A172 (cell line): ENCODE measurements at regions not wholly inside any gene's neighbourhood (a gene's known extent, or its start where the extent isn't known, plus 50 kb on each side); places are given as distances from the start of the nearest gene placed in this dataset.
A peak's percentile ranks its signal among the peaks of the same experiment; 100 is the strongest.
"Not testable (repeated sequence)": the region's sequence is repeated elsewhere in the genome, so short reads cannot be mapped to it uniquely, and the experiment has no call there.

Experiments used
- DNase-seq: peaks from one replicate; pipeline ENCODE4 v3.0.0-alpha.2; 2015; ENCODE audit warnings: low spot score

GRCh38 chr12:77222336-77222735, 157.0 kb upstream of the E2F7 start:
- DNase-seq, result no peak

- DNase-seq, result no peak
These were observed 155.2 kb upstream of the E2F7 start for GRCh38 chr12:77220586-77220985.

DNA sequence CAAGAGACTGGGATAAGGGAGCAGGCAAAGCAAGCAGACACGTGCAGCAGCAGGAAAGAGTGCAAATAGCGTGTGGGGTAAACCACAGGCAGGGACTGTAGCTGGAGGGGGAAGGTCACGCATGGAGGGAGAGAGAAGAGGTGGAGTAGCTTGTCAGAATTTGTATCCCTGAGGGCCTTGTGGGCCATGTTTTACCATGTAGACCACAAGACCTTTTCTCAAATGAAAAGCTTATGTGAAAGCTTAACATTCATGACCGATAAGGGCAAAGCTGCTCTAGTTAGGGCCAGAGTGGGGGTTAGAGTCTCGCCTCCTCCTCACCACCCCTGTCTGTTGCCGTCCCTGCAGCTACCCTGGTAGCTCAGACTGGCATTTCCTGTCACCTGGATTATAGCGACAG, 152.9 kb upstream of the E2F7 start:
- DNase-seq, result no peak

DNA sequence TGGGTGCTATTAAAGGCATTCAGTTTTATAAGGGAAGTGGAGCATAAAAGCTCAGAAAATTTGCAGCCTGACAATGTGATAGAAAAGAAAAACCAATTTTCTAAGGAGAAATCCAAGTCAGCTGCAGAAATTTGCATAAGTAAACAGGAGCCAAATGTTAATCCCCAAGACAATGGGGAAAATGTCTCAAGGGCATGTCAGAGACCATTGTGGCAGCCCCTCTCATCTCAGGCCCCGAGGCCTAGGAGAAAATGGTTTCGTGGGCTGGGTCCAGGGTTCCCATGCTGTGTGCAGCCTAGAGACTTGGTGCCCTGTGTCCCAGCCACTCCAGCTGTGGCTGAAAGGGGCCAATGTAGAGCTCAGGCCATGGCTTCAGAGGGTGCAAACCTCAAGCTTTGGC, 150.8 kb upstream of the E2F7 start:
- DNase-seq, result not testable (repeated sequence)

- DNase-seq, result peak; percentile 6
These were observed 148.8 kb upstream of the E2F7 start for GRCh38 chr12:77214136-77214535.

DNA sequence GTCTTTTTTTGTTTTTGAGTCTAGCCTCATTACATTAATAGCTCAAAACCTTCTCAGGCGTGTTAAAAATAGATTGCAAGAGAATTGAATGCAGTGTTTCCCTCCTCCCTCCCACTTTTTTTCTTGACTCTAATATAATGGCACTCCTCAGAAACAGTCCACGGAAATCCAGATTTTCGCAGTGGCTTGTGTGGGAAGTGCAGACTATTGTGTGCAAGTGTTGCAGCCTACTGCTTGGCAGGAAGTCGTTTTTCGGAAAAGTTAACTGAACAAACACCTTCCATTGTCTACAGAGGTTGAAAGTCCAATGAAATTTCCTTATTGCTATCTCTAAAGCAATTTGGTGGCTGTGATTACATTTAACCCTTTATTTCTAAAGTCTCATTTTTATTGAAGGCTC, 147.9 kb upstream of the E2F7 start:
- no peak for DNase-seq

GRCh38 chr12:77210724-77211123, 145.4 kb upstream of the E2F7 start:
- DNase-seq, result no peak

- no peak for DNase-seq
These were observed 138.7 kb upstream of the E2F7 start for GRCh38 chr12:77204083-77204482.

GRCh38 chr12:77202457-77203060, 137.2 kb upstream of the E2F7 start:
- no peak for DNase-seq

DNA sequence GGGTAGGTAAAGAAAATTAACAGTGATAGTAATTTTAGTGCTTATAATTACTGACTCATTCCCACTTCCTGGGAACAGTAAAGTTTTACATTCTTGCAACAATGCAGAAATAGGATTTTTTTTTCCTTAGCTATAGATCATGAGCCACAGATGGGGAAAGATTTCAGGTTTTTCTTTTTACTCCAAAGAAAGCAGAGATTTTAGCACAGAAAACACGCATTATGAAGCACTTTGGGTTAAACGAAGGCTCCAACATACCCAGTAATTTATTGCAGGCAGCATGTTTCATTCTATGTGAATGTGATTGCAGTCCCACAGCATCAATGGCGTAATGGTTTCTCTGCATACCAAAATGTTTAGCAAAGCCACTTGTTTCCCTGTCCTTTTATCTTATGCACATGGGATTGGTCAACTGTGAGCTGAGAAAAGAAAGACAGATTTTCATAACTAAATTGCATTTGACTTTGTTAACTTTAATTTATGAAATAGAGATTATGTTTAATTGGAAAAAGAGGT, 124.6 kb upstream of the E2F7 start:
- DNase-seq, result peak; percentile 72

DNA sequence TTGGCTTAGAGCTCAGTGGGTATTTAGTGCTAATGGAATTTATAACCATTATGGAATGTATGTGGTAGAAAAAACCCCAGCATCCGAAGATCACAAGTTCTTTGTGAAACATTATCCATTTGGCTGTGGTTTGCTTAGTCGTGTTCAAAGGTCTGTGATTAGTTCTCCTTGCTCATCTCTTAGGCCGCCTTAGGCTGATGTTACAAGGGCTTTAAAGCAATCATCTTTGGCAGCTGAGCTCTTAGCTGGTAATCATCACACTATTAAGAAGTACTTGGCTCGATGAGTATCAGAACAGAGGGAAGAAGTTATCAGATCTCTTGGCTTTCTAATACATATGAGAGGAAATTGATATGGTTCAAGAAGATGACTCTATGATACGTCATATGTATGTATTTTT, 124.1 kb upstream of the E2F7 start:
- peak; percentile 47 for DNase-seq

DNA sequence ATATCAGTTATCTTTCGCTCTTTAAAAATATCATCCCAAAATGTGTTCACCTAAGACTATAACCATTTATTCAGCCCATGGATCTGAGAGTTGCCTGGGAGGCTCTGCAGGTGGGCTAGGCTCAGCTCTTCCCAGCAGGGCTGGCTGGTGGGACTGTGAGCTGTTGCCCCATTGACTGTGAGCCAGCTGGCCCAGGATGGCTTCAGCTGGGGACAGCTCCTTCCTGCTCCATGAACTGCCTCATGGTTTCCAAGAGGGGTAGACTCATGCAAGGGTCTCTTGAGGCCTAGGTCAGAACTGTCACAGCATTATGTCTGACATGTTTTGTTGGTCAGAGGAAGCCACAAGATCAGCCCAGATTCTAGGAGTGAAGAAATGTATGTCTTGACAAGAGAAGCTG, 114.1 kb upstream of the E2F7 start:
- DNase-seq, result no peak

- no peak for DNase-seq
These were observed 102.4 kb upstream of the E2F7 start for GRCh38 chr12:77167801-77168200.

DNA sequence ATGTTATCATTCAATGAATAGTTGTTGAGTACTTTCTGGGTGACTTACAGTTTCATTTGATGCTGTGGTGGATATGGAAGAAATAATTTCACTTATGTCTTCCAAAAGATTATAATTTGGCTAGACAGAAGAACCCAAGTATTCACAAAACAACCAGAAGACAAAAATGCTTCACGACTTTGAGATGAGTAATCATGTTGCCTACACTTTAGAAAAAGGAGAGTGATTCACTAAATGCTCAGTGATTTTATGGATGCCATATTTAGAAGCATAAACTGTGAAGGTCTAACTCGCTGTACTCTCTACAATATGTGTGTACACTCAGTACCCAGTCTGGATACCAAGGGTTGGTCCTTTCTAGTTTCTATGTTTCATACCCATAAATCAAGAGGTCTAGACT, 101.3 kb upstream of the E2F7 start:
- DNase-seq, result peak; percentile 6

- DNase-seq, result no peak
These were observed 98.0 kb upstream of the E2F7 start for GRCh38 chr12:77163074-77164038.

DNA sequence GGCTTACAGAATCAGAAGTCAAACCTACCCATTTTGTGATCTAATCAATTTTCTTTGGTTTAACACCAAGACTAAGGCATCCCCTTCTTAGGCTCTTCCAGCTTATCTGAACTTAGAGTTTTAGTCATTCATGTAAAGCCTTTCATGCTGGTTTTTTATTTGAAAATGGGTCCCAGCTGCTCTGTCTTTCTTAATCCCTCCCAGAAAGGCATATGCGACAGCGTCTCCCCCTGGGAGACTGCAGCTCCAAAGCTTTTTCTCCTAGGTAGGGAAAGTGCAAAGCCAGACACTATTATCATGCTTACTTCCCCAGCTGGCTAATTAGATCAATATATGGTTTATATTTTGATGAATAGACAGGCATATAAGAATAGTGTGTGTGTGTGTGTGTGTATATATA, 96.6 kb upstream of the E2F7 start:
- DNase-seq, result no peak

DNA sequence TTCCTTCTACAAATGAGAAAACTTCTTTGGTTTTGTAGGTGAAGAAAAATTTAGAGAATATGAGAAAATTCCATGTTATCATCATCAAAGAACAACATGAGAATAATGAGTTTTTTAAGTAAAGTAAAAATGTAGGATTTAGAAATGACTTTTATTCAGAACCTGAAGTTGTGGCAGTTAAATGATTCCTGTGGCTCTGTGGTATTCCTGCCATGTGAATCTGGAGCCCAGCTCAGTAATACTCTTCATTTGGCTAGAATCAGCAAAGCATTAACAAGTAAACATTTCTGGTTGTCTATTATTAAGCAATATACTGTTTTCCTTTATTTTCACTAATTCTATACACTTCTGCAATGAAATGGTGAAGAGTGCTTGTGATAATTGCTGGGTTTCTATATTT, 95.6 kb upstream of the E2F7 start:
- no peak for DNase-seq

DNA sequence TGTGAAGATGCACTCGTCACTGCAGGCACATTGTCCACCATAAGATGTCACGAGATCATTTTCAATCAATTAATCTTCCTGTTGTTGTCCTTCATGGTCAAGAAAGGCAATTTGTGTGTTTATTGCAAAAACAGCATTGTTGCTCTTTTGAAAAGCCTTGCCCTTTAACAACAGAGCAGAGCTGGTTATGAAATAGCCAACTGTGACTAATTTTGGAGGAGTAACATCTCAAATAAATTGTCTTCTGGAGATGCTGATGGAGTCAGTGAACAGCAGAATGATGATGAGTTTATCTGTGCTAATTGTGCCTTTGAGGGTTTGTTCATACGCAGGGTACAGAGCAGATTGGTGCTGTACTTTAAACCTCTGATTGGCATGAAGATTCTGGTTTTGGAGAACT, 88.3 kb upstream of the E2F7 start:
- DNase-seq, result no peak

DNA sequence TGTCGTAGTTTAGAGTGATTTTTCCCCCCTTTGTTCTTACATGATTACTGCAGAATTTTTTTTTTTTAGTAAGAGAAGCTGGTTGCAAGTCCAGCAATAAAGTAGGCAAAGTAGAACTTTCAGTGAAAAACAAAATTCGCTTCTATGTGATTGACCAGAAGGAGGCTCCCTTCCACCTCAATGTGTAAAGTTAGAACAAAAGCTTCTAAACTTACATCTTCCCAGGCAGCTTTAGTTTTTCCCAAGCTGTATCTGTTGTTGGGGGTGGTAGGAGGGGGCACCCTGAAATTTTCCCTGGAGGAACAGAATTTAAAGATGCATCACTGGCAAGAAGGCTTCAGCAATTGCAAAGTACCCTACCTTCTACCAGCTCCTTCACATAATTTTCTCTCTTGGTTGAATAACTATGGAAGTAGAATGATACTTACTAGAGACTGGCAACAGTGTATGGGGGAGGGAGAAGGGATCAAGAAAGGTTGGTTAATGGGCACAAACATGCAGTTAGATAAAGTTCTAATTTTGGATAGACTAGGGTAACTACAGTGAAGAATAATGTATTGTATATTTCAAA, 87.3 kb upstream of the E2F7 start:
- DNase-seq, result peak; percentile 34

GRCh38 chr12:77151030-77151429, 85.7 kb upstream of the E2F7 start:
- no peak for DNase-seq

GRCh38 chr12:77133566-77133965, 68.2 kb upstream of the E2F7 start:
- DNase-seq, result peak; percentile 49

DNA sequence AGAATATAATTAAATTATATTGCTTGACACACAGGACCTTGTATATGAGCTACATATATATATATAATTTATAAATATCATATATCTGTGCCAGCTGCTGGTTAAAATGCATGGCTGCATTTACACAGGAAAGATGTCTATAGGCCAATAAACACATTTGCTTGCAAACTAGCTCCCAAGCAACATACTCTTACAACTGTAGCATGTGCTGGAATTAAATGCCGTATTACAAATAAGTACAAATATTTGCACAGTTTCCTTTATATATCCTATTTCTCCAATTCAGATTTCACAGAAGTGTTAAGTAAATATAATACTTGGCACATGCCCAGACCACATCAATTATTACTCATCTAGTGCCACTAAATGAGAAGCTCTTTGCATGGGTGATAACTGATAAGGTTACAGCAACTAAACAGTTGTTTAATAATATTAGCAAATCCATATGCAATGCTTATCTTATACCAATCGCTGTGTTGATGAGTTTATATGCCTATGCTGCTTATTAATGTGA, 66.7 kb upstream of the E2F7 start:
- DNase-seq, result no peak

DNA sequence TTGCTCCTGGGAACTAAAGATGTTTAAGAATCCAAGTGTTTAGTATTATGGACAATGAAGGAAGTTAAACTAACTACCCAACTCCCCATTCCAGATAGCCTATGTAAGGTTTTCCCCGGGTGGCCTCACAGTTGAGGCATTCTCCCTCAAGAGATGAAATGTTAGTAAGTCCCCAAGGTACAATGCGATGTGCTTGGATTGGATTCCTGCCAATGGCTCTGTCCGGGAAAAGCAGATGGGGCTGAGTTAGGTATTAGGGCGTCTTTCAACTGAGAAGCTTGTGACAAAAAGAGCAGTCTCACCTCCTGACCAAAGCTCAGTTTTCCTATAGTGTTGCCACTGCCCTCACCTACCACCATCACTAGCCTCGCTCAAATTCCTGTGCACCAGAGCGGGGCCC, 64.8 kb upstream of the E2F7 start:
- DNase-seq, result no peak
